SKM-1 (cell line): ENCODE measurements at regions not wholly inside any gene's neighbourhood (a gene's known extent, or its start where the extent isn't known, plus 50 kb on each side); places are given as distances from the start of the nearest gene placed in this dataset.

Experiments used
- DNase-seq: peaks from one replicate; lab custom pipeline; 2025; ENCODE audit not compliant: unreplicated experiment; lab: John Stamatoyannopoulos, UW

DNA sequence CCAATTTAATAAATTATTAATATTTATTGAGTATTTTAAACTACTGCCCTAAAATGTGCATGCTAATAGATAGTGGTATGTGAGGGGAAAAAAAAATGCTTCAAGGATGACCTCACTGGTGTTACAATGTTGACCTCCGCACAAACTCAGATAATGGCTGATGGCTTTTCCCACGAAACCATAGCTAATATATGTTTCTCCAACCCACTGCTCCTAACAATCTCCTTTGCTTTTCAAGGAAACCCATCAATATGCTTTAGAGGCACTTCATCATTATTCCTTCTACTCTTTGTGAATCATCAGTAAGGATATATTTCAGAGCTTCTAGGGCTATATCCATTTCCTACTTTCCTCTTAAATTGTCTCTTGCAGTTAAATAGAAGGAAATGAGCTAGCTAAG lies 1752.0 kb upstream of the TENM3 start:
- DNase-seq = no peak

GRCh38 chr4:180493299-180493698 lies 1749.9 kb upstream of the TENM3 start:
- no peak for DNase-seq

- DNase-seq = no peak
Observed at GRCh38 chr4:180500154-180500553, 1743.0 kb upstream of the TENM3 start.

DNA sequence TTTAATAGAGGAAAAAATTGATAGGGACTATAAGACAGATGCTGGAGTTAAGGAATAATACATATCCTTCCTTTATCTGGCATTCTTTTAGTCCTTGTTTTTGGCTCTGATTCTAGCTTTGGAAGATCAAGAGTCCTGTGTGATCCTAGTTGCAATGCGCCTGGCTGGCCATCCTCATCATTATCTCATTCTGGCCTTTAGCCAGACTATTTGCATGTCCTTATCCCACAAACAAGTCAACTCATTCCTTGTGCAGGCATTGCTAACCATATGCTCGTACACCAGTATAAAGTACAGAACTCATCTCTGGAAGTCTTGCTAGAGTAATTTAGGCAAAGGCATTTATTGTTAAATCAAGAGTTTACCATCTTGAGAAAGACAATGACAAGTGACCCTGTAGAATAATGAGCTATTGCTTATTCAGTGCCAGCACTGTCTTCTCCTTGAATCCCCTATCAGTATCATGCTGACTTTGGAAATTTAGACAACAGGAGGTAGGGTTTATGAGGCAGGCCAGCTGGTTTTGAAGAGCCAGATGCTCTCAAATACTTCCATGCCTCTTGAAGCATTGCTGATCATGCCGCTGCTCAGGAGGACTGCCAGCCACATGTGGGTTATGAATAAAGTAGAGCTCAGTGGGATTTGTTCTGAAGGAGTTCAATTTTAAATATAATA lies 1730.3 kb upstream of the TENM3 start:
- no peak for DNase-seq

DNA sequence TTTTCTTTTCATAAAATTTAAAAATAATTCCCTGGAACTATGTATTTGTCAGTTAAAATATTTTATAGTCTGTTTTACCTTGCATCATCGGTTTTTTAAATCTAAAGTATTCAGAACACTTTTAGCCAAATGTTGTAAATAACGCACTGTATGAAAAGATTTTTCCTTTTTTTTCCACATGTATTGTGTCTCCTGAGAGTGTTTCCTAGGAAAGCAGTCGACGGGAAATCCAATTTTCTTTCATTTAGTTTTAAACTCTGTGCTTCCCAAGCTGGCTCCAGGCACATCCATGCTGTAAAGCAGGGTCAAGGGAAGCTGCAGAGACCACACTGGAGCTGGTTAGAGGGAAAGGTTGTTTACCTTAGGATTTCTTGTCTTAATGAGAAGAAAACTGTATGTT lies 1724.3 kb upstream of the TENM3 start:
- DNase-seq = no peak

- no peak for DNase-seq
Observed at GRCh38 chr4:180521181-180521580, 1722.0 kb upstream of the TENM3 start.

- DNase-seq = no peak
Observed at GRCh38 chr4:180525523-180526077, 1717.6 kb upstream of the TENM3 start.

DNA sequence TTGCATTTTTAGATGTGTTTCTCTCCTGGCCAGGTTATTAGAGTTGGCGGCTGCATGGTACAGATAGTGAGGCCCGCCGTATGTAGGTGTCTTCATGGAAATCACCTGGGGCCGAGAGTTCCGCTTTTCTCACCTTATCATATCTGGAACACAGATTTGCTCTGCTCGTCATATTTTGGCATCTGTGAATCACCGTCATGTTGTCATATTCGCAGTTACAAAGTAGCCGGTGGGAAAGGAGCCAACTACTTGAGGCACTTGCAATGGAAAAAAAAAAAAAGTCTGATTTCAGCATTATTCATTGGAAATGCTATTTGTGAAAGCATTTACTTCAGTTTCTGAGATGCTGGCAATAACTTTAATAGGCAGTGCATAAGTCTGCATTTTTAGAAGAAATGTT lies 1715.2 kb upstream of the TENM3 start:
- DNase-seq = no peak

DNA sequence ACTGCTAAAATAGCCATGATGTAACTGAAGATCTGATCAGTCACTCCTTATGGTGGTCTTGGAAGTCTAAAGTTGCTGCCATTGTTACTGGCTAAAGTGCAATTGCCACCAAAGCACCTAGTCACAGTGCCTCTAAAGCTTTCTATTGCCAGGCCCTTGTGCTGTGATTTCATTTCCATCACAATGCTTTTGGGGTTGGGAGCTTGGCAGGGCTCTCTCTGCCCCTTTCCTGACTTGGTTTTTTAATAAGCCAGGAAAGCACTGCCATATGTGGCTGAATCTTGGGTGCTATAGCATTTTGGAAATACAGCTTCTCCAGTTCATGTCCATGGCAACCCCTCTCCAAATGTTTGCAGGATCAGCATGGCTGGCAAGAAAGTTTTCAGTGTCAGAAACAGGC lies 1712.4 kb upstream of the TENM3 start:
- DNase-seq = no peak

DNA sequence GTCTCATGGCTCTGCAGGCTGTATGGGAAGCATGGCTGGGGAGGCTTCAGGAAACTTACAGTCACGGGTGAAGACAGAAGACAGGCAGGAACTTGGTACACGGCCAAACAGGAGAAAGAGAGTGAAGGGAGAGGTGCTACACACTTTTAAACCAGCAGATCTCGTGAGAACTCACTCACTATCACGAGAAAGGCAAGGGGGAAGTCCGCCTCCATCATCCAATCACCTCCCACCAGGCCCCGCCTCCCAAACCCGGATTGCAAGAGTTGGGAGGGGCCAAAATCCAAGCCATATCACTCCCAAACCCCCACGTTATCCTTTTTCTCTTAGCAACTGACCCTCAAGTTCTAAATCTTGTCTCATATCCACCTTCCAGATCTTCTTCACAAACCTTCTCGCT lies 1710.5 kb upstream of the TENM3 start:
- DNase-seq = no peak

DNA sequence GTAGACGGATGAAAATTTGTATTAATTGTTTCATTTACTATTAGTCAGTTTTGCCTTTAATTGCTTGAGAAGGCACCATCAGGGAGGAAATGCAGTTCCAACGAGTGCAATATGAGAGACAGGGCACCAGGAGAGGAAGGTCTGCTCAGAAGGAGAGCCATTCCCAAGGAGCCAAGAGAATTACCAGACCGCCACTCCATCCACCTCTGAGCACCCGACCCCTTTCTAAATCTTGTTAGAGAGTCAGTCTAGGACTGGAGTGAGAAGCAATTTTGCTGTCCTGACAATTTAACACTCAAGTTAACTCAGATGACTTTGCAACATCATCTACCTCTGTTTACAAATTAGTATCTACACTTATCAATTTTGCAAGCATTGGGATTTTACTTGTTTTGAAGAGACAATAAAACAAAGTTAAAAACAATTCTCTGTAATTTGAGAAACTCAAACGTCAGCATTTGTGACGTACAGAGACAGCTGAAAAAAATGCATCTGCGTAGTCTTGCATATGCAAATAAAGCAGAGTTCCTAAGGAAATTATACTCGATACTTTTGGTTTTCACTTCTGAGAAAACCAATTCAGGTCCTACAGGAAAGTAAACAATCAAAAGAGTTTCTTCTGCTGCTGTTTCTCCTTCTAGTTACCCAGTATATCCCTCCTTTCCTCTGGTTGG lies 1704.7 kb upstream of the TENM3 start:
- no peak for DNase-seq

DNA sequence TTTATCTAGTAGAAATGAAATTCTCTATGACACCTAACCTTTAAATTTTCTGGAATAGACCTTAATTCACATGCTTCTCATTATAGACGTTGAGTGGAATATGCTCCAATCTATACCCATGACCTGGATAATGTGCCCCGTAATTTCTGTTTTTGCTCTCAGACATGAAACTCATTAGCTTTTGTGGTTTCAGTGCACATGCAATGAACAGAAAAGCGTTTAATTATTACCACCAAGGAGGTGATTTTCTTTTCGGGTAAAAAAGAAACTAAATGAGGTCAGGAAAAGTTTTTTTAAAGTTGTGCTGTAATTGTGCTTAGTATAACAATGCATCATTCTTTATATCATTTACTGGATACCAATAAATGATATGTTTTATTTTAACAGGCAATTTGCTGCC lies 1703.9 kb upstream of the TENM3 start:
- no peak for DNase-seq

- DNase-seq = no peak
Observed at GRCh38 chr4:180541678-180542077, 1701.5 kb upstream of the TENM3 start.

DNA sequence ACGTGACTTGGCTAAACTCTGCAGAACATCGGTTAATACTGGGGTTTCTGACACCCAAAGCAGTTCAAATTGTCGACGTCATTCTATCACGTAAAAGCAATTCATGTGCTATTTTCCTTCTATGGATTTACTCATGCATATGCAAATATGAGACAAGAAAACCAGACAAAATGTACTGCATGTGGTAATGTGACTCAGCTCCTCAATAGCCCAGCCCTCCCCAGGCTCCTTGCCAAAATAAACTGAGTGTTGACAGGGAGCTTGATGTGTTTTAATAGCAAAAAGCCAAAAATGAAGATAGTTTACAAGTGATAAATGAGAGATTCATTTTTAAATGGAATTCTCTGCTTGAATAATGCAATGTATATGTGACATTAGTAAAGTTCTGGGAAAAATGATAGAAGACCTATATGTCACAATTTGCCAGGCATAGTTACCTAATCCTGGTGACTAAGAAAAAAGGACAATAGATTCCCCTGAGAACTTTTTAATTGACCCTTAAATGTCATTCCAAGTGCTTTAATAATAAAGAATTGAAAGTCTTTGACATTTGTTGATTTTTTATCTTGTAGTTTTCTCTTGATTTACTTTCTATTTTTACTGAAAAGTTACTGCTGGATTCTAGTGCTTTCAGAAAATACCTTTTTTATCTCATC lies 1700.6 kb upstream of the TENM3 start:
- DNase-seq = no peak

- DNase-seq = no peak
Observed at GRCh38 chr4:180550106-180550505, 1693.1 kb upstream of the TENM3 start.

DNA sequence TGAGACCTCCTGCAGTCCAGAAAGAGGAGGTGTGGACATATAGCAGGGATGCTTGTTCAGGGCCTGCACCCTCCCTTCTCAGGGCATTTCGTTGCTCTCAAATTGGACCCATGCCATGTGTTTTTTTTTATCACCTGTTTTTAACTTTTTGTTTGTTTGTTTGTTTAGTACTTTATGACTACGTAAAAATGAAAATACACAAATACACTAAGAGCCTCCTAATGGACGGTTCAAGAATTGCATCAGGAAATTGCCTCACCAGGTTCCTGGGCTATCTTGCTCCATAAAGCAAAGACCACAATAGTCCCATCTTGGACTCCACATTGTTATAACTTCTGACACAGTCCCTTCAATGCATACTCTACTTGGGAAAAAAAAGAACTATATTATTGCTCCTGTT lies 1685.9 kb upstream of the TENM3 start:
- DNase-seq = no peak

DNA sequence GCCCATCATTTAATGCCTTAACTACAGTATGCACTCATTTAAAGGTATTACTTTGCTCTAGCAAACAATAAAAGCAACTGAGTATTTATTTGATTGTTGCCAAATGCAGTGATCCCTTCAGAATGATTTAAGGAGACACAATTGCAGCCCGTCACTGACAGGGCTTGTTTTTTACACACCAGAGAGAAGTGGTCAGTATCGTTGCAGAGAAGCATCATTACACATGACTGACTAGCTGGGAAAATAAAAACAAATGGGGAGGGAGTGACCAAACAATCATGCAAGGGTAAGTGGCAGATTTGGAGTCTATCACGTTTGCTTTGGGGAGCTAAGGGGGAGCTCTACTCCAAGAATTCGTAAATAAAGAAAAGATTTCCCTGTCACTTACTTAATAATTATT lies 1685.3 kb upstream of the TENM3 start:
- DNase-seq = no peak

- DNase-seq = no peak
Observed at GRCh38 chr4:180558427-180558826, 1684.8 kb upstream of the TENM3 start.

- DNase-seq = peak; percentile 27
Observed at GRCh38 chr4:180560896-180561295, 1682.3 kb upstream of the TENM3 start.

DNA sequence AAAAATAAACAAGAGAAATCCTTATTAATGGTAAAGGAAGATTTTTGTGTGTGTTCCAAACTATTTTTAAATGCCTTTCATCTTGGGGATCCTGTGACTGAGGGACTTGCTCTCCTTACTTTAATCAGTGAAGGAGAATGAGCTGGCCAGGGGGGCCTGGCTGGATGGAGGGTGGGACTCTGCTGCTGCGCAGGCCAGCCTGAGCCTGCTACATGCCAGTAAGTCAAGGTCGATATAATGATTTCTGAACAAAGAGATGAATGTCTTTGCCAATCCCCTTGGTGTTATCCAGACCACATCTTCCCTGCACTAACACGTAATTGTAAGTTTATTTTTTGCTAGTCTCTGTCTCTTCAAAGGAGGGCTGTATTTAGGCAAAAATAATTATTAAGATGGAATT lies 1679.2 kb upstream of the TENM3 start:
- DNase-seq = no peak

GRCh38 chr4:180564448-180564847 lies 1678.8 kb upstream of the TENM3 start:
- no peak for DNase-seq

- DNase-seq = no peak
Observed at GRCh38 chr4:180565856-180566431, 1677.3 kb upstream of the TENM3 start.
